ENCODE measurements at regions not wholly inside any gene's neighbourhood (a gene's known extent, or its start where the extent isn't known, plus 50 kb on each side); places are given as distances from the start of the nearest gene placed in this dataset.

DNA sequence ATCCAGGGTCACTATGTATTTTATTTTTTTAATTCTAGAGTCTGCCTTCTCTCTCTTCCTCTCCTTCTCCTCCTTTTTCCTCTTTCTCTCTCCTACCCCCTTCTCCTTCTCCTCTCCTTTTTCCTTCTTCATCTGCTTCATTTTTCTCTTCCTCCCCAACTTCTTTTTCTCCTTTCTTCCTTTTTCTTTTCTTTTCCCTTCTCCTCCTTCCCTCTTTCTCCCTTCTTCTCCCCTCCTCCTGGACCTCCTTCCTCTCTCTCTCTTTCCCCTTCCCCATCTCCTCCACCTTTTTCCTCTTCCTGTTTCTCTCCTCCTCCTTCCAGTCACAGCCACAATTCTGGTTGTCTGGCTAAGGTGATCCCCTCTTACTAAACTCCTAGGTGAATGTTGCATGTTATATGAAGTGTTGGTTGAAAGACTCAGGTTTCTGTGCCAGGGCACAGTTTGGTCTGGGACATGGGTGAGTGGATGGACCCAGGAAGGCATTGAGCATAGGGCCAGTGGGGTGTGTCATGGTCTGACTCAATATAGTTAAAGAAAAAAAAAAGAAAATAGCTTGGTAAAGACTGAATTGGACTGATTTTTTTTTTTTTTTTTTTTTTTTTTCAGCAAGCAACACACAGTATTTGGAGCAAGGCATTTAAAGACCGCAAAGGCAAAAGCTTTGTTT, 266.9 kb downstream of the TGFB2 start:
- Mint-ChIP-seq H3K27me3 (ENCODE audit: unreplicated experiment) (no peaks in the 10 kb centered on the region), H3K36me3 (ENCODE audit: unreplicated experiment) (peaks cover 9% of the 10 kb centered on the region), H3K4me3 (ENCODE audit: unreplicated experiment) (no peak overlapping the region), H3K4me1 (ENCODE audit: unreplicated experiment) (no peaks in the 10 kb centered on the region), H3K27ac (ENCODE audit: unreplicated experiment) (no peak overlapping the region), H3K9me3 (ENCODE audit: unreplicated experiment) (peaks cover 20% of the 10 kb centered on the region)
- TF ChIP-seq, protein P1, sequence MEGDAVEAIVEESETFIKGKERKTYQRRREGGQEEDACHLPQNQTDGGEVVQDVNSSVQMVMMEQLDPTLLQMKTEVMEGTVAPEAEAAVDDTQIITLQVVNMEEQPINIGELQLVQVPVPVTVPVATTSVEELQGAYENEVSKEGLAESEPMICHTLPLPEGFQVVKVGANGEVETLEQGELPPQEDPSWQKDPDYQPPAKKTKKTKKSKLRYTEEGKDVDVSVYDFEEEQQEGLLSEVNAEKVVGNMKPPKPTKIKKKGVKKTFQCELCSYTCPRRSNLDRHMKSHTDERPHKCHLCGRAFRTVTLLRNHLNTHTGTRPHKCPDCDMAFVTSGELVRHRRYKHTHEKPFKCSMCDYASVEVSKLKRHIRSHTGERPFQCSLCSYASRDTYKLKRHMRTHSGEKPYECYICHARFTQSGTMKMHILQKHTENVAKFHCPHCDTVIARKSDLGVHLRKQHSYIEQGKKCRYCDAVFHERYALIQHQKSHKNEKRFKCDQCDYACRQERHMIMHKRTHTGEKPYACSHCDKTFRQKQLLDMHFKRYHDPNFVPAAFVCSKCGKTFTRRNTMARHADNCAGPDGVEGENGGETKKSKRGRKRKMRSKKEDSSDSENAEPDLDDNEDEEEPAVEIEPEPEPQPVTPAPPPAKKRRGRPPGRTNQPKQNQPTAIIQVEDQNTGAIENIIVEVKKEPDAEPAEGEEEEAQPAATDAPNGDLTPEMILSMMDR (IDR thresholded peaks at IDR 0.05): no peak
- DNase-seq (ENCODE audit: extremely low spot score, unreplicated experiment): no peak

DNA sequence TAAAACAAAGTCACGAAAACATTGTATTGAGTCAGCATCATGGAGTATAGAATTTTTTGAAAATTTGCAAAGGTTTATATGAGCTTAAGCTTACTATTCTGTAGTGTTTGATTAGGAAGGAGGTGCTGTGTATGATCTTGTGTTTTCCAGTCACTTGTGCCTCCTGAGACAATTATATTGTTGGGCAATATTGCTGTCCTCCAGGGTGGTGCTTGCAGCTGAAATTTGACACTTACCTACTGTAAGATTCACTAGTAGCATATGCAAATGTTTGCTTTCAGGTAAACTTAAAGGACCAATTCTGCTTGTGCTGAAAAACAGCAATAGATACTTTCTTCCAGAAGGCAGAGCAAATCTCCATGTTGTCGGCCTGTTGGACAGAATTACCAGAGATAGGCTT, 268.0 kb downstream of the TGFB2 start:
- TF ChIP-seq, protein P1 (IDR thresholded peaks at IDR 0.05): no peak
- Mint-ChIP-seq H3K27ac (ENCODE audit: unreplicated experiment) (no peak overlapping the region), H3K36me3 (ENCODE audit: unreplicated experiment) (peaks cover 4% of the 10 kb centered on the region), H3K4me3 (ENCODE audit: unreplicated experiment) (no peak overlapping the region), H3K4me1 (ENCODE audit: unreplicated experiment) (no peaks in the 10 kb centered on the region), H3K9me3 (ENCODE audit: unreplicated experiment) (peaks cover 14% of the 10 kb centered on the region), H3K27me3 (ENCODE audit: unreplicated experiment) (no peaks in the 10 kb centered on the region)
- no peak for DNase-seq (ENCODE audit: extremely low spot score, unreplicated experiment)

DNA sequence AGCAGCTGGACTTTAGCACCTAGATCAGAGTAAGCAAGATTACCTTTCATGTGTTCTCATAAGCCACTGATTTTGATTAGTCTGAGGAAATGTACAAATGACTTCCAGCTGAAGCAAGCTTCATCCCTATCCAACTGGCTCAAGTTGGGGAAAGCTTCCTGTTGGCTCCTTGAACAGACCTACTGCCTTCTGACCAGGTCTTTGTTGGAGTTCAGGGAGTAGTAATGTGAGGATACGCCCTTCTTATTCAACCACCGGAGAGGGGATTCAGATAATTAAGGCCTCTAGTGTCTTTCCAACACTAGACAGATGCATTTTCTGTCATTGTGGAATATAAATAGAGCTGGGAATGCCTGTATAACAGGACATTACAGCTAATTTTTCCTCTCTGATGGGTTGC, 268.9 kb downstream of the TGFB2 start:
- Mint-ChIP-seq H3K27ac (ENCODE audit: unreplicated experiment) (no peak overlapping the region), H3K9me3 (ENCODE audit: unreplicated experiment) (peaks cover 9% of the 10 kb centered on the region), H3K4me3 (ENCODE audit: unreplicated experiment) (no peak overlapping the region), H3K4me1 (ENCODE audit: unreplicated experiment) (peaks cover 5% of the 10 kb centered on the region), H3K36me3 (ENCODE audit: unreplicated experiment) (no peaks in the 10 kb centered on the region), H3K27me3 (ENCODE audit: unreplicated experiment) (no peaks in the 10 kb centered on the region)
- TF ChIP-seq, protein P1 (IDR thresholded peaks at IDR 0.05): no peak
- no peak for DNase-seq (ENCODE audit: extremely low spot score, unreplicated experiment)

DNA sequence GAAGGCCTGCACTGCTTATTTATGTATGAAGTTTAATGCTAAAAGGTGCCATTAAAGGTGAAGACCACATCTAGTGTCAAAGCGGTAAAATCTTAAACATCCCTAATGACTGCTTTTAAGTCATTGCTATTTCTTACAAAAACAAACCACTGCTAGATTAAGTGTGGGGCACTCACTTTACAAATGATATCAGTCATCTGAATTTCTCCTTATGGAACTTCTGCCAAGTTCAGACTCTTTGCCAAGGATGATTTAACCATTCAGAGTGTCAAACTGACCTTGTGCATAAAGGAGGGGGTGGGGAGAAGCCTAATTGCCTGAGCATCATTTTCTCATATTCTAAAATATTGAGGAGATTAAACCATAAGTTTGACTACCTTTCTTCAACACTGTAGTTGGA, 271.5 kb downstream of the TGFB2 start:
- Mint-ChIP-seq H3K9me3 (ENCODE audit: unreplicated experiment) (peaks cover 9% of the 10 kb centered on the region), H3K27ac (ENCODE audit: unreplicated experiment) (no peak overlapping the region), H3K4me1 (ENCODE audit: unreplicated experiment) (peaks cover 15% of the 10 kb centered on the region), H3K27me3 (ENCODE audit: unreplicated experiment) (no peaks in the 10 kb centered on the region), H3K36me3 (ENCODE audit: unreplicated experiment) (no peaks in the 10 kb centered on the region), H3K4me3 (ENCODE audit: unreplicated experiment) (no peak overlapping the region)
- TF ChIP-seq, protein P1 (IDR thresholded peaks at IDR 0.05): no peak
- DNase-seq (ENCODE audit: extremely low spot score, unreplicated experiment): no peak

DNA sequence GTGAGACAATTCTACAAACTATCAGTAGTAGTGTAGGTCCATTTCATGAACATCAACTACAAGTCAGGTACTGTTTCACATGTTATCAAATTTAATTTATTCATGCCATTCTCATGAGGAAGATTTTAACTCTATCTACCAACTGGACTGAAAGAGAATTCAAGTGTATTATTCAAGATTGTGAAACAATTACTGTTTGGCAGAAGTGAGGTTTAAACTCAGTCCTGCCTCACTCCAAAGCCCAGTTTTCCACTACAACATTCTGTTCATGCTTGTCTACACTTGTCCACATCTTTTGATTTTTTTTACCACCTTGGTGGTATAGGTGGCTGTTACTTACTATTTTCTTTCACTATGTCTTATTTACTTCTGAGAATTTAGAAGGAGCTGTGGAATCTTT, 272.9 kb downstream of the TGFB2 start:
- no peaks in the 10 kb centered on the region for H3K36me3 Mint-ChIP-seq (ENCODE audit: unreplicated experiment)
- H3K27ac Mint-ChIP-seq (ENCODE audit: unreplicated experiment): no peak overlapping the region
- no peak overlapping the region for H3K4me3 Mint-ChIP-seq (ENCODE audit: unreplicated experiment)
- peaks cover 9% of the 10 kb centered on the region for H3K9me3 Mint-ChIP-seq (ENCODE audit: unreplicated experiment)
- no peaks in the 10 kb centered on the region for H3K27me3 Mint-ChIP-seq (ENCODE audit: unreplicated experiment)
- no peak for DNase-seq (ENCODE audit: extremely low spot score, unreplicated experiment)
- TF ChIP-seq, protein P1 (IDR thresholded peaks at IDR 0.05): no peak
- H3K4me1 Mint-ChIP-seq (ENCODE audit: unreplicated experiment): peaks cover 15% of the 10 kb centered on the region

Data from osteocyte (in vitro differentiated cells).